T-cell (primary cell): ENCODE measurements at regions not wholly inside any gene's neighbourhood (a gene's known extent, or its start where the extent isn't known, plus 50 kb on each side); places are given as distances from the start of the nearest gene placed in this dataset.

Experiments
- ATAC-seq, 4 experiments: fragments of 200-7000 bp in 3 of 4; fragments of 150-1000 bp in 1 of 4; cut with Tn5 transposase; replicated peaks in 1 of 4; 1 replicate in 3 of 4; 2 replicates in 1 of 4; pipeline ENCODE4 v1.10.0; 2021; ENCODE audit warnings: moderate library complexity in 3 of 4, mild to moderate bottlenecking in 2 of 4, moderate number of reproducible peaks in 1 of 4
- CTCF ChIA-PET, 2 donors: fragments of 300-600 bp; sonication (Branson Sonifier 250); formaldehyde crosslinking; loops; one replicate each; lab custom pipeline; 2022; ENCODE audit warnings: antibody characterized with exemption in 2 of 2; lab: Charles Lee
- POLR2A ChIA-PET, 2 donors: fragments of 300-600 bp; sonication (Branson Sonifier 250); formaldehyde crosslinking; loops; one replicate each; lab custom pipeline; 2022; ENCODE audit warnings: antibody characterized with exemption in 2 of 2; lab: Charles Lee
- DNase-seq, 35 experiments: peaks; one replicate each; pipeline versions ENCODE4 v3.0.0 to v3.0.0-alpha.2; 2013 to 2023
- H3K27ac ChIP-seq: one replicate; pipeline ENCODE4 v1.5.1; 2013; ENCODE audit warnings: low read length
- H3K27me3 ChIP-seq, 2 experiments: replicated peaks in 1 of 2; 1 replicate in 1 of 2; 2 replicates in 1 of 2; pipeline versions ENCODE4 v1.6.1 to v1.7.0; 2013; ENCODE audit warnings: low read length in 1 of 2, mixed read lengths in 1 of 2; ENCODE audit not compliant: control insufficient read depth in 2 of 2, insufficient read depth in 2 of 2; ENCODE audit errors: extremely low read depth in 1 of 2
- H3K36me3 ChIP-seq, 2 donors: 1 replicate in 1 of 2; 2 replicates in 1 of 2; pipeline versions ENCODE4 v1.6.1 to v1.7.0; 2013; ENCODE audit warnings: low read length in 1 of 2; ENCODE audit not compliant: control insufficient read depth in 2 of 2, insufficient read depth in 1 of 2; ENCODE audit errors: extremely low read depth in 1 of 2
- H3K4me1 ChIP-seq, 2 experiments: 1 replicate in 1 of 2; 2 replicates in 1 of 2; pipeline versions ENCODE4 v1.6.1 to v1.7.0; 2013; ENCODE audit warnings: low read length in 2 of 2, mixed read lengths in 1 of 2; ENCODE audit not compliant: insufficient read depth in 2 of 2, control insufficient read depth in 1 of 2; ENCODE audit errors: extremely low read depth in 1 of 2
- H3K4me3 ChIP-seq, 2 donors: 1 replicate in 1 of 2; 2 replicates in 1 of 2; pipeline versions ENCODE4 v1.5.1 to v1.7.0; 2013; ENCODE audit warnings: mild to moderate bottlenecking in 2 of 2, low read length in 1 of 2, moderate library complexity in 1 of 2; ENCODE audit not compliant: control insufficient read depth in 1 of 2; ENCODE audit errors: extremely low read depth in 1 of 2
- H3K9me3 ChIP-seq: 2 replicates; pipeline ENCODE4 v1.7.0; 2013
- H3K27ac Mint-ChIP-seq, 2 donors: one replicate each; pipeline ENCODE4 v1.8.0; 2020 to 2021; ENCODE audit warnings: mild to moderate bottlenecking in 2 of 2, mixed read lengths in 2 of 2
- H3K27me3 Mint-ChIP-seq, 2 donors: one replicate each; pipeline ENCODE4 v1.8.0; 2021 to 2022; ENCODE audit warnings: mixed read lengths in 2 of 2
- H3K36me3 Mint-ChIP-seq: one replicate; pipeline ENCODE4 v1.8.0; 2021; ENCODE audit warnings: mixed read lengths
- H3K4me1 Mint-ChIP-seq, 3 donors: one replicate each; pipeline ENCODE4 v1.8.0; 2020 to 2022; ENCODE audit warnings: mixed read lengths in 3 of 3, mild to moderate bottlenecking in 1 of 3
- H3K4me3 Mint-ChIP-seq, 3 donors: one replicate each; pipeline ENCODE4 v1.8.0; 2020 to 2022; ENCODE audit warnings: mild to moderate bottlenecking in 3 of 3, mixed read lengths in 3 of 3, moderate library complexity in 3 of 3
- H3K9me3 Mint-ChIP-seq, 3 donors: one replicate each; pipeline ENCODE4 v1.8.0; 2020 to 2022; ENCODE audit warnings: mixed read lengths in 3 of 3
- WGBS: methylation state at CpG from one replicate; pipeline ENCODE4 v1.1.5; 2013; ENCODE audit warnings: missing lambda C conversion rate; ENCODE audit not compliant: insufficient coverage; 5-methylcytosine and 5-hydroxymethylcytosine counted together

DNA sequence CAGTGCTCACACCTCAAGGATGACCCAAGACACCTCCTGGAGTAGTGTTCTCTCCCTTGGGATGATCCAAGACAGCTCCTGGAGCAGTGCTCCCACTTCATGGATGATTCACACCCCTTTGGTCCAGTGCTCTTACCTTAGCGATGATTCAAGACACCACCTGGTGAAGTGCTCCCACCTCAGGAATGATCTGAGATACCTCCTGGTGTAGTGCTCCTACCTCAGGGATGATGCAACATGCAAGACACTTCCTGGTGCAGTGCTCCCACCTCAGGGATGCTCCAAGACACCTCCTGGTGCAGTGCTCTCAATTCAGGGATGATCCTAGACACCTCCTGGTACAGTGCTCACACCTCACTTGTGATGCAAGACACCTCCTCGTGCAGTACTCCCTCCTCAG, 123.1 kb downstream of the ASB1 start:
- Histone ChIP-seq H3K36me3 (no peaks in the 10 kb centered on the region), H3K27me3 (peaks cover 0 to 39% of the 10 kb centered on the region in 2 experiments), H3K27ac (no peak overlapping the region), H3K4me1 (no peaks in the 10 kb centered on the region), H3K4me3 (no peak overlapping the region), H3K9me3 (no peaks in the 10 kb centered on the region)
- DNase-seq, result no peak
- Mint-ChIP-seq H3K36me3 (no peaks in the 10 kb centered on the region), H3K9me3 (peaks cover 4 to 8% (median 7%) of the 10 kb centered on the region in 3 donors), H3K4me1 (no peaks in the 10 kb centered on the region), H3K27me3 (peaks cover 23 to 51% of the 10 kb centered on the region in 2 donors), H3K4me3 (no peak overlapping the region), H3K27ac (no peak overlapping the region)
- ChIA-PET POLR2A (no interaction called here), CTCF (no interaction called here)
- WGBS, result 90% methylated on average over 2 of the region's 2 CpGs
- no peak for ATAC-seq

DNA sequence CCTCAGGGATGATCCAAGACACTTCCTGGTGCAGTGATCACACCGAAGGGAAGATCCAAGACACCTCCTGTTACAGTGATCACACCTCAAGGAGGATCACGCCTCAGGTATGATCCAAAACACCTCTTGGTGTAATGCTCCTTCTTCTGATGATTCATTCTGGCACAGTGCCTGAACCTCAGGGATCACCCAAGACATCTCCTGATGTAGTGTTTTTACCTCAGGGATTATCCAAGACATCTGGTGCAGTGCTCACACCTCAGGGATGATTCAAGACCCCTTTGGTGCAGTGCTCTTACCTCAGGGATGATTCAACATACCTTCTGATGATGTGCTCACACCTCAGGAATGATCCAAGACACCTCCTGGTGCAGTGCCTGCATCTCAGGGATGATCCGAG, 124.4 kb downstream of the ASB1 start:
- Histone ChIP-seq H3K9me3 (no peaks in the 10 kb centered on the region), H3K27ac (no peak overlapping the region), H3K4me3 (no peak overlapping the region), H3K27me3 (peaks cover 0 to 29% of the 10 kb centered on the region in 2 experiments), H3K36me3 (no peaks in the 10 kb centered on the region), H3K4me1 (no peaks in the 10 kb centered on the region)
- H3K27me3 Mint-ChIP-seq, result peaks cover 21 to 42% of the 10 kb centered on the region in 2 donors
- 82% methylated on average over 3 of the region's 3 CpGs for WGBS
- peaks cover 4 to 6% (median 5%) of the 10 kb centered on the region in 3 donors for H3K9me3 Mint-ChIP-seq
- no peaks in the 10 kb centered on the region for H3K4me1 Mint-ChIP-seq
- POLR2A ChIA-PET, result no interaction called here
- no peaks in the 10 kb centered on the region for H3K36me3 Mint-ChIP-seq
- no peak overlapping the region for H3K27ac Mint-ChIP-seq
- H3K4me3 Mint-ChIP-seq, result no peak overlapping the region
- DNase-seq, result no peak
- no peak for ATAC-seq
- CTCF ChIA-PET, result no interaction called here

DNA sequence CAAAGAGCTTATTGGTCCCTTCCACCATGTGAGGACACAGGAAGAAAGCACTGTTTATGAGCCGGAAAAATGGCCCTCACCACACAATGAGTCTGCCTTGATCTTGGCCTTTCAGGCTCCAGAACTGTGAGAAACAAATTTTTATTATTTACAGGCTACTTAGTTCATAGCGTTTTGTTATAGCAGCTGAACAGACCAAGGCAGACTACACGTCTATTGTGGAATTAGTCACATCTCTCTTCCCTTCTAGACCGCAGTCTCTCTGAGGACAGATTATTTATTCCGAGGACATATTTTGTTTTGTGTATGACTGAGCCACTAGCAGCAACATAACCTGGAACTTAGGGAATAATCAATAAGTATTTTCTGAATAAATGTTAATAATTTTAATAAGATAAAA, 125.5 kb downstream of the ASB1 start:
- ChIA-PET POLR2A (no interaction called here), CTCF (no interaction called here)
- no peaks in the 10 kb centered on the region for H3K4me1 Mint-ChIP-seq
- H3K27me3 Mint-ChIP-seq, result peaks cover 23 to 36% of the 10 kb centered on the region in 2 donors
- peaks cover 4% of the 10 kb centered on the region in 3 donors for H3K9me3 Mint-ChIP-seq
- DNase-seq, result no peak
- 100% methylated on average over 1 of the region's 5 CpGs for WGBS
- Histone ChIP-seq H3K9me3 (no peaks in the 10 kb centered on the region), H3K4me3 (no peak overlapping the region), H3K27ac (no peak overlapping the region), H3K4me1 (no peaks in the 10 kb centered on the region), H3K36me3 (no peaks in the 10 kb centered on the region), H3K27me3 (peaks cover 0 to 25% of the 10 kb centered on the region in 2 experiments)
- ATAC-seq, result no peak
- no peaks in the 10 kb centered on the region for H3K36me3 Mint-ChIP-seq
- H3K4me3 Mint-ChIP-seq, result no peak overlapping the region
- no peak overlapping the region for H3K27ac Mint-ChIP-seq

DNA sequence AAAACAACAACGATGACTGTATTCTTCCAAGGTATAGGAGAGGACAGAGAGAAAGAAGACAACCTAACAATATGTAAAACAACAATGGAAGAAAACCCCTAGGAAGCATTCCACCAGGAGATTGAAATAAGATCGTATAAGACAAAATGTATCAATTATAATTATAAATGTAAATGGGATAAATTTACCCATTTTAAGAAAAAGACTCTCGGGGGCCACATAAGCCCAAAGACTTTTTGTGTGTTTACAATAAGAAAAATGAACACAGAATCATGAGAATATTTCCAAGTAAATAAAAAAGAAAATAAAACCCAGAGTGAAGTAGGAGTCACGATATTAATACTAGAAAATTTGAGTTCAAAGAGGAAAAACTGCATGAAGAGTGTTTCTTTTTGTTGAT, 126.4 kb downstream of the ASB1 start:
- Mint-ChIP-seq H3K27ac (no peak overlapping the region), H3K36me3 (no peaks in the 10 kb centered on the region), H3K27me3 (peaks cover 26 to 33% of the 10 kb centered on the region in 2 donors), H3K4me1 (no peaks in the 10 kb centered on the region), H3K4me3 (no peak overlapping the region), H3K9me3 (peaks cover 4% of the 10 kb centered on the region in 3 donors)
- CTCF ChIA-PET, result no interaction called here
- H3K27ac ChIP-seq, result no peak overlapping the region
- no peaks in the 10 kb centered on the region for H3K4me1 ChIP-seq
- H3K27me3 ChIP-seq, result peaks cover 0 to 30% of the 10 kb centered on the region in 2 experiments
- no peaks in the 10 kb centered on the region for H3K9me3 ChIP-seq
- no peak overlapping the region for H3K4me3 ChIP-seq
- no CpG with 5 or more reads among the region's 4 CpGs for WGBS
- POLR2A ChIA-PET, result no interaction called here
- ATAC-seq, result no peak
- DNase-seq, result no peak
- no peaks in the 10 kb centered on the region for H3K36me3 ChIP-seq

DNA sequence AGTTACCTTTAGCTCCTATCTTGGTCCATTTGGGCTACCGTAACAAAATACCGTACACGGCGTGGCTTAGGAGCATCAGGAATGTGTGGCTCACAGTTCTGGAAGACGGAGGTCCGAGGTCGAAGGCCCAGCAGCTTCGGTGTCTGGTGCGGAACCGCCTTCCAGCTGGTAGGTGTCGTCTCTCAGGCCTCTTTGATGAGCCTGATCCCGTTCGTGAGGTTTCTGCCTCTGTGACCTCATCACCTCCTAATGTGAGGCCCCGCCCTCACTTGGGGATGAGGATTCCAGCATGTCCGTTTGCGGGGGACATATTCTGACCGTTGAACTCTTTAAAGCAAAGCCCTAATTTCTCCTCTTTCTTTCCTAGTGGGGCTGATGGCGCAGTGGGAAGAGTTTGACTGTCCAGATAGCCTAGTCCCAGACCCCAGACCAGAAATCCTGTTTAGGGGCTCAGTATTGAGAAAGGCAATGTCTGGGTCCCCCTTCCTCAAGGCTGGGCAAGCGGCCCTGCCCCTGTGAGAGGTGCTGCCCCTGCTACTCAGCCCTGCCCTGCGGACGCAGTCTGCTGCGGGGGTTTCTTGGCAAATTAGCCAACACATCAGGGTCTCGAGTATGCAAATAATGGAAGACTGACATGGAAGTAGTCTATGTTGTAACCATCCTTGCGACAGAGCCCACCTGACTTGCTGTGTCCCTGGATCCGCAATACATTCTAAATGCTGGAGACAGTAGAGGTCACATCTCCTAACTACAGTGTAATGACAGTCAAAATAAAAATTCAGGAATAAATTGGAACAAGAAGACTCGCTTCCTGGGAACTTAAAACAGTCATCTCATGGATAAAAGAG, 128.0 kb downstream of the ASB1 start:
- H3K27me3 ChIP-seq, result peaks cover 0 to 29% of the 10 kb centered on the region in 2 experiments
- H3K4me3 ChIP-seq, result no peak overlapping the region
- no peaks in the 10 kb centered on the region for H3K9me3 ChIP-seq
- Mint-ChIP-seq H3K27ac (no peak overlapping the region), H3K4me3 (no peak overlapping the region), H3K36me3 (no peaks in the 10 kb centered on the region), H3K9me3 (peaks cover 4% of the 10 kb centered on the region in 3 donors), H3K27me3 (peaks cover 15 to 21% of the 10 kb centered on the region in 2 donors), H3K4me1 (no peaks in the 10 kb centered on the region)
- POLR2A ChIA-PET, result no interaction called here
- H3K36me3 ChIP-seq, result no peaks in the 10 kb centered on the region
- 70% methylated on average over 16 of the region's 26 CpGs for WGBS
- CTCF ChIA-PET, result no interaction called here
- no peak for DNase-seq
- no peak for ATAC-seq
- no peaks in the 10 kb centered on the region for H3K4me1 ChIP-seq
- no peak overlapping the region for H3K27ac ChIP-seq

DNA sequence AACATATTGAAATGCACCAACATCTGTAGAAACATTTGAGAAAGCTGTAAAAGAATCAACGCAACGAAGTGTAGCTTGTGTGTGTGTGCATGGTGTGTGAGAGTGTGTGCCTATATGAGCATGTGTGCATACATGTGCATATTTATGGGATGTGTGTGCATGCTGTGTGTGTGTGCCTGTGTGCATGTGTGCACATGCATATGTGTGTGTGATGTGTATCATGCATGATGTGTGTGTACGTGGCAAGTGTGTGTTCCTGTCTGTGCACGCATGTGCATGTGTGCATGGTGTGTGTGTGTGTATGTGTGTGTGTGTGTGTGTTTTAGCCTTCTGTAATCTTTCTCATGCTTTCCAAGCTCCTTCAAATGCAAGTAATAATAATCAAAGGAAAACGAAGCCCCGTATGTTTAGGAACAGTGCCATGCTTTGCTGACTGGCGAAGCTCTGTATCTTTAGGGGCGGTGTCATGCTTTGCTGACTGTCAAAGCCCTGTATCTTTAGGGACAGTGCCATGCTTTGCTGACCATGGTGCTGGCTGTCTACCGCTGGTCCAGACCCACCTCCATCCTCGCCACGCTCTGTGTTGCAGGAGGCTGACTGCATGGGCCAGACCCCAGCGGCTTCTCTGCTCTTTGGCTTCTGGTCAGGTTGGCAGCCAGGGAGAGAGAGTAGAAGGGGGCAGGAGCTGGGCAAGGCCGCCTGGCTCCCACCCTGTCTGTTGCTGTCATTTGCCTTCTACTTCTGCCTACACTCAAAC, 129.2 kb downstream of the ASB1 start:
- WGBS, result 87% methylated on average over 6 of the region's 13 CpGs
- DNase-seq (no peak), ATAC-seq (no peak)
- Mint-ChIP-seq H3K27ac (no peak overlapping the region), H3K9me3 (peaks cover 4% of the 10 kb centered on the region in 3 donors), H3K4me1 (no peaks in the 10 kb centered on the region), H3K36me3 (no peaks in the 10 kb centered on the region), H3K27me3 (peaks cover 10 to 17% of the 10 kb centered on the region in 2 donors), H3K4me3 (no peak overlapping the region)
- ChIA-PET POLR2A (no interaction called here), CTCF (no interaction called here)
- H3K4me3 ChIP-seq, result no peak overlapping the region
- no peaks in the 10 kb centered on the region for H3K4me1 ChIP-seq
- H3K27ac ChIP-seq, result no peak overlapping the region
- no peaks in the 10 kb centered on the region for H3K9me3 ChIP-seq
- H3K27me3 ChIP-seq, result peaks cover 0 to 35% of the 10 kb centered on the region in 2 experiments
- H3K36me3 ChIP-seq, result no peaks in the 10 kb centered on the region
